HG03097 (cell line): ENCODE measurements at regions not wholly inside any gene's neighbourhood (a gene's known extent, or its start where the extent isn't known, plus 50 kb on each side); places are given as distances from the start of the nearest gene placed in this dataset.

Source experiments
- ATAC-seq: cut with Tn5 transposase; IDR thresholded peaks from one replicate; pipeline ENCODE4 v1.9.1; 2021; ENCODE audit not compliant: unreplicated experiment, low FRiP score

DNA sequence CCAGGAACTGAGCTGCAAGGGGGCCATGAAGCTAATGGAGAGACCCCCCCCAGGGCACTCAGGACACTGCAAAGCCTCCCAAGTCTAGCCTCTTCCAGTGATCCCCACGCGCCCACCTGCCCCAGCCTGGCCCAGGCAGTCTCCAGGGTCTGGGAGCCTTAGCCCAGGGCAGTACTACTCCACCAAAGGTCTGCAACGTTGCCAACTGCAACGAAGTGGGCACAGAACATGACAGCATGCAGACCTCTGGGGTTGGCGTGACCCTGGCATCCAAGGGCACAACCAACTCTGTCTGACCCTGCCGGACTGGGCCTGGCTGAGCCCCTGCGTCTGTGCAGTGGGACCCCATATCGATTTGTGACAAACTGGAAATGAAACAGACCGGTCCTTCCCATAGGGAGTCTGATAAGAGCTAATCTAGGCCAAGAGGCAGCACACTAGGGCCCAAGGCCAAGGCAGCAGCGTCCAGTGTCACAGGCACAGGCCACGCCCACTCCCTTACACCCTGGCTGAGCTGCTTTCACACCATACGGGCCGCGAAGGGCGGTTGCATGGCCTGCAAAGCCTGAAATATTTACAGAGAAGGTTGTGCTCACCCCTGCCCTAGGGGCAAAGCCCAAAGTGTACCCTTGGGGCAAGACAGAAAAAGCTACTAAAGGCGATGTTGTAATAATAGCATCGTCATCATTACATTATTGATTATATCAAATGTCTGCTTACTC, 76.7 kb downstream of the NCOR2 start:
- no peak for ATAC-seq

DNA sequence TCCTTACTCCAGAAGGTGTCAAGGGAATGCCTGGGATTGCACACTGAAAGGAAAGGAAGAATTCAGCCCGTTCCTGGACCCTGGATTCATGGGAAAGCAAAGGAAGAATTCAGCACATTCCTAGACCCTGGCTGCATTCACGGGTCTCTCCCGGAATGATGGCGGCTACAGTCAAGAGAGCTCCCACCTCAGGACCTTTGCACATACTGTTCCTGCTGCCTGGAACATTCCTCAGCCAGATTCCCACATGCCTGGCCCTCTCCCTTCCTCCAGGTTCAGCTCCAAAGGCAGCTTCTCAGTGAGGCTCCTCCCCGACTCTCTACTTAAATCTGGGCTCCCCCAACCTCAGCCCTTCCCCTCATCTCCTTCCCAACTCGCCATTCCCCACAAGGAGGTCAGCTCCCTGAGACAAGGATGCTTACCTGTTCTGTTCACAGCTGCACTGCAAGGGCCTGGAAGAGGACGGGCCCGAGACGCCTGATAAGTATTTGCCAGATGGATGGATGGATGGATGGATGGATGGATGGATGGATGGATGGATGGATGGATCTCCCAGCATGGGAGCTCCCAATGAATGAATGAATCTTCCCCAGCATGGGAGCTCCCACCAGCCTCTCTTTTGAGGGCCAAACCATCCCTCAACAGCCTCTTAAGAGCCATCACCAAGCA, 77.4 kb downstream of the NCOR2 start:
- no peak for ATAC-seq

DNA sequence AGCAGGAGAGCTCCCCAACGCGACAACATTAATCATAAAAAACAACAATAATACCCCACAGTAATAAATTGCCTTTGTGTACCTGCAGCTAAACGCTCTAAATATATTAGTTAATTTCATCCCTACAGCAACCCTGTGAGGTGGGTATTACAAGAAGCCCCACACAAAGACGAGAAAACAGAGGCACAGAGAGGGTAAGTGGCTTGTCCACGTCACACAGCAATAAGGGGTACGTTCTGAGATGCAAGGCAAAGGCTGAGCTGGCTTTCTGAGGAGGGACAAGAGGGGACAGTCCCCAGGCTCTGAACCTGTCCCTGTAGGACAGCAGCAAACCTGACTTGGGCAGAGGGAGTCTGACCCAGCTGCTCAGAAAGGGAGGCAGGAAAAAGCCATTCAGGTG, 78.2 kb downstream of the NCOR2 start:
- no peak for ATAC-seq

- no peak for ATAC-seq
Observed at GRCh38 chr12:124488520-124488919, 78.9 kb downstream of the NCOR2 start.

DNA sequence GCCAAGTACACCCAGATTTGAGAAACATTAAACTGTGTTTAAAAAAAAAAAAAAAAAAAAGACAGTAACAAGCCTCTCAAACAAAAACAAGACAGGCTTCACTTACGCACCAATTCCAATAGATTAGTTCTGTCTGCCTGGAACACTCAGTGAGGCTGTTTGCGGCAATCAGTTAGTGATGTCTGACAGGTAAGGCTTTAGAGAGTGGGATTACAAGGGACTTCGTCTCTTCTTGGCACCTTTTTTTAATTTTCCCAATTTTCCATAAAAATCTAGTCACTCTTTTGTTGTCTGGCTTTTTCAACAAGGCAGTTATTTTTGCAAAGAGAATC, 79.6 kb downstream of the NCOR2 start:
- ATAC-seq, result no peak

- no peak for ATAC-seq
Observed at GRCh38 chr12:124487066-124487833, 80.2 kb downstream of the NCOR2 start.

DNA sequence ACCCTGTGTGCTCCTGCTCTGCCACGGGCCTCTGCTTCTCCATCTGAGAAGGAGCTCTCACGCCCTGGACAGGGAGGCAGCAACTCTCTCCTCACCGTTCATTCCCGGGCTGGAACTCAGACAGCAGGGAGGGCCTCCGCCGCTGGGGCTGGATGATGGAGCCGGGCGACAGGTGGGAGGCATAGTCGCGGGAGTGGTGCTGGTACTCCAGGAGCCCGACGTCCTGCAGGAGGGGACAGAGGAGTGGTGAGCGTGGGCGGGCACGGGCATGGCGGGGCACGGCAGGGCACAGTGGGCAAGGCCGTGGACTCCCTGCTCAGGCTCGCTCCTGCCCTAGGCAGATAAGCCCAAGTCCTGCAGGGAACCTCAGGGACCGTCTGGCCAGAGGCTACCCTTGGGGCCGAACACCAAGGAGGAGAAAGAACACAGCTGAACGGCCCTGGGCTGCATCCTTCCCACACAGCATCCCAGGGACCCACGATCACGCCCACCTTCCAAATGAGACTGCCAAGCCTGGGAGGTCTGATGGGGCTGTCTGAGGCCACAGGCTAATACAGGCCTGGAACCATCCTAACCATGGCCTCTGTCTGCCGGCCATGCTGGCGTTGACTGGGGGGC, 81.0 kb downstream of the NCOR2 start:
- no peak for ATAC-seq

DNA sequence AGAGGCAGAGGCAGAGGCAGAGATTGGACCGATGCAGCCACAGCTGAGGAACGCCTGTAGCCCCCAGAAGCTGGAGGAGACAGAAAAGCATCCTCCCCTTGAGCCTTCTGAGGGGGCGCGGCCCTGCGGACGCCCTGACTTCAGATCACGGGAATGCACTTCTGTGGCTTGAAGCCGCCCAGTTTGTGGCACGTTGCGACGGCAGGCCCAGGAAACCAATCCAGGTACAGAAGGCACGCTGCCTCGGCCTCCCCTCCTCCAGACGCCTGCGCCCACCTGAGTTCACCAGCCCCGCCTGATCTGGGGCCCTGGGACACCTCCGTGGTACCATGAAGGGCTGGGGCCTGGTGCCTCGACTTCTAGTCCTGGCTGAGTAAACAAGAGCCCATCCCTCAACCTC, 82.0 kb downstream of the NCOR2 start:
- ATAC-seq, result no peak

GRCh38 chr12:124484526-124484953, 82.9 kb downstream of the NCOR2 start:
- no peak for ATAC-seq

- no peak for ATAC-seq
Observed at GRCh38 chr12:124484067-124484466, 83.3 kb downstream of the NCOR2 start.

GRCh38 chr12:124482901-124483799, 84.3 kb downstream of the NCOR2 start:
- no peak for ATAC-seq

DNA sequence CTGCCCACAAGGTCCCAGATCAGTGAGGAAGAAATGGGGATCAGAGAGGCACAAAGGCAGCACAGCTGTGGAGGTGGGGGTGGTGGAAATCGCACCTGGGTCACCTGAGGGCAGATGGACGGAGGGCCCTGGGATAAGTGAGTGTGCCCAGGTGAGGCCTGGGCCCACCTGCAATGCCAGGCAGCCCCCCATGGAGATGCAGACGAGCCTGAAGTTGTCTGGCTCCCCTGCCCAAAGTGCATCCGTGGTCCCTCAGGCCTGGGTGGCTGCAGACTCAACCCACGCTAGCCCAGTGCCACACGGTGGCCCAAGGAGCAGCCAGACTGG, 84.9 kb downstream of the NCOR2 start:
- no peak for ATAC-seq

GRCh38 chr12:124481772-124482566, 85.4 kb downstream of the NCOR2 start:
- ATAC-seq, result no peak

GRCh38 chr12:124481257-124481750, 86.1 kb downstream of the NCOR2 start:
- no peak for ATAC-seq

DNA sequence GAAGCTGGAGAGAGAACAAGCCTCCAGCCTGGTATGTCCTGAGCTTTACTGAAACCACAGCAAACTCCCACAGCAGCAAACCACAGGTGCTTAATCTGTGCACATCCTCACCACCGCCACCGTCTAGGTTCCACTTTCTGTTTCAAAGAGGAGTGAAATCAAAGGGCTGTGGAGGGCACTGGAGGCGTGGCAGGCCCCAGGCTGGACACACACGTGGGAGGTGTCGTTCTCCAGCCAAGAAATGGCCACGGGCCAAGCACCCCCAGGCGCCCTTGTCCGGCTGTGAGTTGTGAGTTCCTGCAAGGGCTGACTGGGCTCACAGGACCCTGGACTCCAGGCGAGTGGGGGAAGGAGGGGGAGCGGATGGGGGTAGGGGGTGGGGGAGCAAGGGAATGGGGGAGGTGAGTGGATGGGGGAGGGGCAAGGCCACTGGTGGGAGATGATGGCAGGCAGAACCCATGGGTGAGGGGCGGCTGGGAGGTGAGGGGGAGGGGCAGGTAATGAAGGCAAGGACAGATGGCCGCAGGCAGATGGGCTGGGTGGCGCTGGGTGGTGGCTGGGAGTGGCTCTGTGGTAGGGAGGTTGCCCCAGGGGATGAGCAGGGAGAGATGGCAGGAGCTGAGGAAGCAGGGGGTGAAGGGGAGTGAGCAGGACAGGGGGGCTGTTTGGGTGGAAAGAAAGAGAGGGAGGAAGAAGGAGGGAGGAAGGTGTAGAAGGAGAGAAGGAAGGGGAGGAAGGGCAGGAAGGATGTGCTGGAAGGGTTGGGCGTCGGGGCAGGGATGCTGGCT, 86.7 kb downstream of the NCOR2 start:
- ATAC-seq, result peak; percentile 50

DNA sequence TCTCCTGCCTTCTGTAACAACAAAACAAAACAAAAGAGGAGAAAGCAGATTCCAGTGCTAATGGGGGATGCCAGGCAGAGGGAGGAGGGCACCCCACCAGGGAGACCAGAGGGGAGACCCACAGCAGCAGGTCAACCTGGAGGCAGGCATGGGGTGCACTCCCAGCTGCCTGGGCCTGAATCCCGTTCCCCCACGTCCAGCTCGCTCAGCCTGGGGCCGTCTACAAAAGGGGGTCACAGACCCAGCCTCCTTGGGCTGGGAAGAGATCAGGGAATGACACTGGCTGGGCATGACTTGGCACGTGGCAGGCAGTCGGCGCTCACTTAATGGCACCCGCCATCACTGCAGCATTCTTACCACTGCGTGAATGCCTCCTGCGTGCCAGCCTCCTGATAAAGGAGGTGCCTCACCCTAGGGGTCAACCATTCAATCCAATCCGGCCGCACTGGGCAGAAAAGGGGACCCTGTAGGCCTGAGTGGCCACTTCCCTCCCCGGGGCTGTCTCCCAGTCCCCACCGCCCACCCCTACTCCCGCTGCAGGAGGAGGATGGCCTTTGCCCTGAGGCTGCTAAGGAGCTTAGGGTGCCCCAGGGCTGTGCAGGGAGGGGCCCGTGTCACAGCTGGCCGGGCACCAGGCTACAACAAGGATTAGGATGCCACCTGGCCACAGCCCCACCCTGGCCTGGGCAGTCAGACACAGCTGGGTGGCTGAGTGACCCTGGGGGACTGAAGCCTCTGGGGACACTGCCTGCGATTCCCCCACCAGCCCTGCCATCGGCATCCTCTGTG, 87.5 kb downstream of the NCOR2 start:
- no peak for ATAC-seq

DNA sequence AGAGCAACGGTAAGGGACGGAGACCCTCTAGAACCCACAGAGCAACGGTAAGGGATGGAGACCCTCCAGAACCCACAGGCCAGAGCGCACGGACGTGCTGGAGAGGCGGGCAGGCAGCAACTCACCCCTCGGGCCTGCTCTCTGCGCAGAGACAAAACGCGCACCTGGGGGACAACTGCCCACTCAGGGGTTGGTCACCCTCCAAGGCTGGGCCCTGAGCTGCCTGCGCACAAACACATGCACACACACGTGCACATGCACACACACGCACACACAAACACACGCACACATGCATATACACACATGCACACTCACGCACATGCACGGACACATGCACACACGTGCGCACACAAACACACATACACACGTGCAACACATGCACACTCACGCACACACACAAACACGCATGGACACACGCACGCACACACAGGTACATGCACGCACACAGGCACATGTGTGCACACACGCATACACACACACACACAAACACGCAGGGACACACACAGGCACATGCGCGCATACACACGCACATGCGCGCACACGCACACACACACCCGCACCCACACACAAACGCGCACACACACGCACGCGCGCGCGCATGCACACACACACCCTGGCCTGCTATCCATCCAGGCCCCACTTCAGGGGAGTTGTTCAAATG, 88.3 kb downstream of the NCOR2 start:
- no peak for ATAC-seq
